Epidermal melanocyte (primary cell): ENCODE measurements at regions not wholly inside any gene's neighbourhood (a gene's known extent, or its start where the extent isn't known, plus 50 kb on each side); places are given as distances from the start of the nearest gene placed in this dataset.

Source experiments
- DNase-seq: peaks from one replicate; pipeline ENCODE4 v3.0.0; 2011; ENCODE audit warnings: low spot score; ENCODE audit not compliant: insufficient read length

GRCh38 chr3:17802950-17803349 is 60.5 kb upstream of the TBC1D5 start:
- no peak for DNase-seq

DNA sequence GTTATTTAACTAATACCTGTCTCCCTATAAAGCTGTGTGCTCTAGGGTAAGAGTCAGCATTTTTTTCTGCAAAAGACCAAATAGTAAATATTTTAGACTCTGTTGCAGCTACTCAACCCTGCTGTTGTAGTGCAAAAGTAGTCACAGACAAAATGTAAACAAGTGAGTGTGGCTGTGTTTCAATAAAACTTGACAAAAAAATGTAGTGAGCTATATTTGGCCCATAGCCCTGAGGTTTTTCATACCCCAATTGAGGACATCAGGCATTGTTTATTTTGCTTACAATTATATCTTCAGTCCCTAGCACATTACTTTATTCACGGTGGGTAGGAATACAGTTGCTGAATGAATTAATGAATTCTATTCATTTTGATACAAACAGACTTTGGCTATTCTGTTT is 58.7 kb upstream of the TBC1D5 start:
- DNase-seq = no peak

DNA sequence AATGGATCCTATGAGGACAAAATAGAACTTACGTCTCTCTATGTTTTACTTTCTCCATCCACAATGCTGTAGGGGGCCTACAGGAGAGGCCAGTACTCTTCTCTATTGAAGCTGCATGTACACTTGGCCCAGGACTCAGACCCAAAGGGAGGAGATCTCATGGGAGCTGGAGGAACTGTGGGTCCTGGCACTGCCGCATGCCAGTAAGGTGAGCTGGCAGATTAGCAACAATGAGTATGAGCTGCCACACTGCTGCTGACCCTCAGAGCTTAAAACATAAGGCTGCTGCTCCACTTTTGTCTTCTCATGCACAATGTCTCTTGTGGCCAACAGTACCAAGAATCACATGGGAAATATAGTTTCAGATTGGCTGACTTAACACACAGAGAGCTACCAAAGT is 57.8 kb upstream of the TBC1D5 start:
- no peak for DNase-seq

- no peak for DNase-seq
Measured at GRCh38 chr3:17799312-17799711, 56.9 kb upstream of the TBC1D5 start.

DNA sequence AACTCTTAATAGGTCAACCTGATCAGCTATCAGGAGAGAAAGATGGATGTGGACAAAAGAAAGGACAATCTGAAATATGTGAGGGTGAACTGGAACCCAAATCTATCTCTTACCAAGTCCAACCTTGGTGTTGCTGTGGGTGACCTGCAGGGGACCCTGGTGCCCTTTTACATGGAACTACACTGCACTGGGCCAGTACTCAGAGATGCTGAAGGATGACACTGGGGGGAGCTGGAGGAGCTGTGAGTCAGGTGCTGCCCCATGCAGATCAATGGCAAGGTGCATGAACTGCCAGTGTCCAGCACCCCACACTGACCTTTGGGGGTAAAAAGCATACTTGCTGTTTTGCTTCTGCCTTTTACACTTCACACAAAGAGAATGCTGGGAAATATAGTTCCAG is 55.6 kb upstream of the TBC1D5 start:
- no peak for DNase-seq

GRCh38 chr3:17795711-17796110 is 53.3 kb upstream of the TBC1D5 start:
- no peak for DNase-seq

- no peak for DNase-seq
Measured at GRCh38 chr3:17795280-17795679, 52.8 kb upstream of the TBC1D5 start.

GRCh38 chr3:17793542-17794195 is 51.2 kb upstream of the TBC1D5 start:
- no peak for DNase-seq
